H1 (cell line): ENCODE measurements at regions not wholly inside any gene's neighbourhood (a gene's known extent, or its start where the extent isn't known, plus 50 kb on each side); places are given as distances from the start of the nearest gene placed in this dataset.

ENCODE experiments used
- CTCF ChIA-PET: fragments of 300-600 bp; sonication (Branson Sonifier 250); formaldehyde crosslinking; loops from one replicate; lab custom pipeline; 2021; ENCODE audit not compliant: partially characterized antibody; lab: Charles Lee
- POLR2A ChIA-PET: fragments of 300-600 bp; sonication (Branson Sonifier 250); formaldehyde crosslinking; loops from one replicate; lab custom pipeline; 2021; ENCODE audit warnings: inconsistent platforms; ENCODE audit not compliant: partially characterized antibody; lab: Charles Lee
- DNase-seq, 2 experiments: peaks; one replicate each; pipeline versions ENCODE4 v3.0.0 to v3.0.0-alpha.2; 2010 to 2022; ENCODE audit warnings: low spot score in 2 of 2, low read depth in 1 of 2, mixed read lengths in 1 of 2
- FAIRE-seq: peaks from 2 replicates; lab custom pipeline; 2011; peaks lifted over from hg19 to GRCh38; lab: Jason Lieb, UNC
- H2AFZ ChIP-seq: 2 replicates; pipeline ENCODE4 v1.8.1; 2012; ENCODE audit warnings: low read length, inconsistent platforms
- H2AK5ac ChIP-seq: 2 replicates; pipeline ENCODE4 v1.6.1; 2013; ENCODE audit warnings: low read depth, low read length
- H2BK120ac ChIP-seq: replicated peaks from 2 replicates; pipeline ENCODE3; 2013; ENCODE audit warnings: low read depth, low read length, inconsistent platforms
- H2BK12ac ChIP-seq: 2 replicates; pipeline ENCODE4 v1.6.1; 2013; ENCODE audit warnings: low read depth, low read length
- H2BK15ac ChIP-seq: 2 replicates; pipeline ENCODE4 v1.6.1; 2013; ENCODE audit warnings: low read length
- H2BK20ac ChIP-seq: 2 replicates; pipeline ENCODE4 v1.6.1; 2013; ENCODE audit warnings: low read length
- H2BK5ac ChIP-seq: 2 replicates; pipeline ENCODE4 v1.6.1; 2013; ENCODE audit warnings: low read depth, low read length
- H3K14ac ChIP-seq: 2 replicates; pipeline ENCODE4 v1.6.1; 2013; ENCODE audit warnings: inconsistent platforms; ENCODE audit not compliant: insufficient read length
- H3K18ac ChIP-seq: 2 replicates; pipeline ENCODE4 v1.6.1; 2013; ENCODE audit warnings: low read length; ENCODE audit errors: extremely low read depth
- H3K23ac ChIP-seq: 2 replicates; pipeline ENCODE4 v1.6.1; 2013; ENCODE audit warnings: inconsistent platforms; ENCODE audit not compliant: insufficient read length
- H3K23me2 ChIP-seq: 2 replicates; pipeline ENCODE4 v1.6.1; 2013; ENCODE audit warnings: low read depth, low read length
- H3K27ac ChIP-seq: 2 replicates; pipeline ENCODE4 v1.6.1; 2011; ENCODE audit warnings: low read depth, low read length, inconsistent platforms
- H3K27me3 ChIP-seq, 4 experiments: replicated peaks in 1 of 4; 1 replicate in 1 of 4; 2 replicates in 3 of 4; pipeline versions ENCODE4 v1.6.1 to v1.8.1; 2011 to 2013; ENCODE audit warnings: low read length in 3 of 4, mild to moderate bottlenecking in 3 of 4, inconsistent platforms in 2 of 4, mixed read lengths in 2 of 4, moderate library complexity in 1 of 4; ENCODE audit not compliant: control insufficient read depth in 3 of 4, insufficient read depth in 3 of 4; ENCODE audit errors: extremely low read depth in 1 of 4
- H3K36me3 ChIP-seq, 4 experiments: 2 replicates each; pipeline versions ENCODE4 v1.6.1 to v1.8.1; 2011 to 2013; ENCODE audit warnings: mild to moderate bottlenecking in 4 of 4, low read length in 3 of 4, moderate library complexity in 2 of 4, control low read depth in 1 of 4, inconsistent platforms in 1 of 4; ENCODE audit not compliant: insufficient read depth in 4 of 4, control insufficient read depth in 2 of 4
- H3K4ac ChIP-seq: replicated peaks from 2 replicates; pipeline ENCODE3; 2013; ENCODE audit warnings: low read length, low read depth, mixed read lengths, inconsistent platforms; ENCODE audit not compliant: insufficient read length
- H3K4me1 ChIP-seq, 4 experiments: replicated peaks in 1 of 4; 1 replicate in 1 of 4; 2 replicates in 3 of 4; pipeline versions ENCODE4 v1.6.1 to v1.8.1; 2011 to 2013; ENCODE audit warnings: low read length in 3 of 4, inconsistent platforms in 2 of 4, mixed read lengths in 1 of 4; ENCODE audit not compliant: insufficient read depth in 4 of 4, control insufficient read depth in 3 of 4
- H3K4me2 ChIP-seq, 2 experiments: 2 replicates each; pipeline versions ENCODE4 v1.6.1 to v1.8.1; 2011 to 2013; ENCODE audit warnings: low read depth in 2 of 2, low read length in 2 of 2, control low read depth in 1 of 2, inconsistent platforms in 1 of 2, mild to moderate bottlenecking in 1 of 2; ENCODE audit not compliant: insufficient read depth in 1 of 2
- H3K4me3 ChIP-seq, 4 experiments: fragments of 200-600, 300-600 bp in 1 of 4; sonication (generic), shearing (Covaris generic), sonication (Bioruptor Twin) in 1 of 4; 2 replicates each; pipeline versions ENCODE4 v1.5.1 to v1.8.1; 2011 to 2016; ENCODE audit warnings: low read length in 4 of 4, low read depth in 3 of 4, control low read depth in 2 of 4, inconsistent platforms in 2 of 4, mild to moderate bottlenecking in 2 of 4, mixed read lengths in 1 of 4, moderate library complexity in 1 of 4; ENCODE audit not compliant: insufficient read depth in 2 of 4; ENCODE audit errors: extremely low read depth in 1 of 4
- H3K56ac ChIP-seq: replicated peaks from 2 replicates; pipeline ENCODE3; 2013; ENCODE audit warnings: low read depth, mild to moderate bottlenecking, mixed read lengths, low read length, inconsistent platforms; ENCODE audit not compliant: insufficient read length
- H3K79me1 ChIP-seq: 2 replicates; pipeline ENCODE4 v1.6.1; 2013; ENCODE audit warnings: low read depth, low read length, control low read depth
- H3K79me2 ChIP-seq, 2 experiments: 2 replicates each; pipeline versions ENCODE4 v1.6.1 to v1.8.1; 2012 to 2013; ENCODE audit warnings: low read length in 2 of 2, mild to moderate bottlenecking in 2 of 2, inconsistent platforms in 1 of 2; ENCODE audit not compliant: insufficient read depth in 2 of 2, control insufficient read depth in 1 of 2
- H3K9ac ChIP-seq, 4 experiments: replicated peaks in 1 of 4; 1 replicate in 1 of 4; 2 replicates in 3 of 4; pipeline versions ENCODE4 v1.6.1 to v1.8.1; 2011 to 2013; ENCODE audit warnings: low read depth in 3 of 4, low read length in 3 of 4, control low read depth in 2 of 4, mild to moderate bottlenecking in 2 of 4, moderate library complexity in 2 of 4, inconsistent platforms in 1 of 4; ENCODE audit errors: extremely low read depth in 1 of 4
- H3K9me3 ChIP-seq, 2 experiments: 2 replicates each; pipeline versions ENCODE4 v1.6.1 to v1.8.1; 2012 to 2013; ENCODE audit warnings: mild to moderate bottlenecking in 2 of 2, moderate library complexity in 2 of 2, control low read depth in 1 of 2, inconsistent platforms in 1 of 2, low read depth in 1 of 2, low read length in 1 of 2, mixed read lengths in 1 of 2; ENCODE audit not compliant: insufficient read depth in 2 of 2
- H4K20me1 ChIP-seq, 2 experiments: replicated peaks in 1 of 2; 2 replicates each; pipeline versions ENCODE3 to v1.8.1; 2011 to 2013; ENCODE audit warnings: inconsistent platforms in 2 of 2, low read length in 2 of 2, mild to moderate bottlenecking in 1 of 2; ENCODE audit not compliant: insufficient read depth in 2 of 2, control insufficient read depth in 1 of 2
- H4K5ac ChIP-seq: 2 replicates; pipeline ENCODE4 v1.6.1; 2013; ENCODE audit warnings: low read length, low read depth, mixed read lengths, inconsistent platforms; ENCODE audit not compliant: insufficient read length
- H4K8ac ChIP-seq: 2 replicates; pipeline ENCODE4 v1.8.0; 2013; ENCODE audit warnings: mild to moderate bottlenecking, moderate library complexity, low read length, inconsistent platforms; ENCODE audit not compliant: insufficient read depth; ENCODE audit errors: extremely low read depth
- H4K91ac ChIP-seq: replicated peaks from 2 replicates; pipeline ENCODE3; 2013; ENCODE audit warnings: low read length, mixed read lengths, inconsistent platforms; ENCODE audit not compliant: insufficient read length
- ASH2L ChIP-seq: fragments of 200-600, 300-600 bp; sonication (generic); IDR thresholded peaks from one replicate; pipeline ENCODE4 v1.7.1; 2017; ENCODE audit warnings: low read length
- CTCF ChIP-seq, 3 experiments: IDR thresholded peaks; 1 replicate in 2 of 3; 2 replicates in 1 of 3; pipeline versions ENCODE4 v1.5.1 to v1.6.1; 2011; ENCODE audit warnings: low read length in 3 of 3, mild to moderate bottlenecking in 3 of 3, inconsistent platforms in 2 of 3, low read depth in 1 of 3, moderate library complexity in 1 of 3; ENCODE audit not compliant: insufficient read depth in 1 of 3; ENCODE audit errors: control extremely low read depth in 1 of 3
- FOSL1 ChIP-seq: IDR thresholded peaks from 2 replicates; pipeline ENCODE4 v1.6.1; 2011; ENCODE audit warnings: mild to moderate bottlenecking, low read depth, low read length, moderate library complexity; ENCODE audit not compliant: insufficient read depth
- MAFK ChIP-seq: IDR thresholded peaks from 2 replicates; pipeline ENCODE4 v1.6.1; 2012; ENCODE audit warnings: low read depth, mild to moderate bottlenecking, improper control_type of control experiment, low read length
- NANOG ChIP-seq: IDR thresholded peaks from 2 replicates; pipeline ENCODE4 v1.6.1; 2011; ENCODE audit warnings: low read length, low read depth, mild to moderate bottlenecking, inconsistent platforms; ENCODE audit not compliant: insufficient read depth, poor library complexity, severe bottlenecking
- NRF1 ChIP-seq: IDR thresholded peaks from 2 replicates; pipeline ENCODE4 v1.6.1; 2011; ENCODE audit warnings: mild to moderate bottlenecking, low read depth, low read length, improper control_type of control experiment
- SIX5 ChIP-seq: IDR thresholded peaks from 2 replicates; pipeline ENCODE4 v1.6.1; 2011; ENCODE audit warnings: mild to moderate bottlenecking, low read depth, low read length
- USF2 ChIP-seq: IDR thresholded peaks from 2 replicates; pipeline ENCODE4 v1.6.1; 2011; ENCODE audit warnings: low read length, improper control_type of control experiment
- WGBS, 2 experiments: shearing (Covaris generic) in 1 of 2; methylation state at CpG; one replicate each; pipeline versions ENCODE4 v1.1.6 to v1.1.7; 2013 to 2015; ENCODE audit warnings: low lambda C conversion rate in 2 of 2, mixed read lengths in 2 of 2, inconsistent platforms in 1 of 2, low coverage in 1 of 2, missing lambda C conversion rate in 1 of 2; ENCODE audit not compliant: insufficient replicate concordance in 2 of 2, insufficient coverage in 1 of 2, insufficient read length in 1 of 2; ENCODE audit errors: extremely low coverage in 1 of 2, missing lambda C conversion rate in 1 of 2; 5-methylcytosine and 5-hydroxymethylcytosine counted together

- Histone ChIP-seq H3K9me3 (no peaks in the 10 kb centered on the region), H2AK5ac (no peak overlapping the region), H2BK120ac (no peak overlapping the region)
- TF ChIP-seq CTCF (IDR thresholded peaks at IDR 0.05; ENCODE audit: control extremely low read depth in 1 of 3, insufficient read depth in 1 of 3, low read depth in 1 of 3, low read length in 3 of 3): no peak
- no peak for TF ChIP-seq USF2
- TF ChIP-seq FOSL1: no peak
- no peak for TF ChIP-seq SIX5
- no peak for TF ChIP-seq NRF1
- no peak for TF ChIP-seq ASH2L
- no peak for TF ChIP-seq NANOG
- TF ChIP-seq MAFK: no peak
- TF ChIP-seq, all 59 proteins: peak for 0
- H3K18ac ChIP-seq: no peak overlapping the region
- H2AFZ ChIP-seq: no peak overlapping the region
- H3K23ac ChIP-seq: no peak overlapping the region
- H2BK15ac ChIP-seq: no peak overlapping the region
- POLR2A ChIA-PET: no interaction called here
- no peak overlapping the region for H3K4ac ChIP-seq
- no peak overlapping the region for H3K27ac ChIP-seq
- H3K79me2 ChIP-seq: no peaks in the 10 kb centered on the region
- H4K20me1 ChIP-seq: no peaks in the 10 kb centered on the region
- no peak for FAIRE-seq
- no peak overlapping the region for H2BK12ac ChIP-seq
- no peak overlapping the region for H3K4me2 ChIP-seq
- no peak overlapping the region for H4K8ac ChIP-seq
- H3K27me3 ChIP-seq: no peaks in the 10 kb centered on the region
- no peaks in the 10 kb centered on the region for H3K23me2 ChIP-seq
- CTCF ChIA-PET: no interaction called here
- H2BK20ac ChIP-seq: no peak overlapping the region
- no peaks in the 10 kb centered on the region for H3K79me1 ChIP-seq
- no peak overlapping the region for H4K5ac ChIP-seq
- WGBS, 2 experiments: 85% methylated on average over 1 of the region's 1 CpG; no CpG with 5 or more reads in 1 of the 2 experiments
- no peaks in the 10 kb centered on the region for H3K36me3 ChIP-seq
- H3K14ac ChIP-seq: no peak overlapping the region
- no peak overlapping the region for H3K9ac ChIP-seq
- DNase-seq: no peak
- H3K4me1 ChIP-seq: no peaks in the 10 kb centered on the region; a peak in 1 of 7 replicates
- H2BK5ac ChIP-seq: no peak overlapping the region
- H3K56ac ChIP-seq: no peak overlapping the region
- no peak overlapping the region for H4K91ac ChIP-seq
- no peak overlapping the region for H3K4me3 ChIP-seq
These were observed 132.2 kb upstream of the NOX3 start for GRCh38 chr6:155587817-155588216.
